OCI-LY7 (cell line): ENCODE measurements at regions not wholly inside any gene's neighbourhood (a gene's known extent, or its start where the extent isn't known, plus 50 kb on each side); places are given as distances from the start of the nearest gene placed in this dataset.

ENCODE experiments used
- EZH2phosphoT487 ChIP-seq: fragments of 200-600 bp; sonication (generic); IDR thresholded peaks from 2 replicates; pipeline ENCODE4 v1.6.1; 2018; ENCODE audit warnings: low read depth, borderline replicate concordance, mild to moderate bottlenecking, mixed run types, antibody characterized with exemption, low read length, moderate library complexity, mixed read lengths
- TF ChIP-seq, protein P1 (sequence below): fragments of 200-600 bp; sonication (generic); conservative IDR thresholded peaks from 2 replicates; pipeline ENCODE4 v1.5.1; 2014; ENCODE audit warnings: mild to moderate bottlenecking, antibody characterized with exemption, low read length, moderate library complexity, mixed read lengths

DNA sequence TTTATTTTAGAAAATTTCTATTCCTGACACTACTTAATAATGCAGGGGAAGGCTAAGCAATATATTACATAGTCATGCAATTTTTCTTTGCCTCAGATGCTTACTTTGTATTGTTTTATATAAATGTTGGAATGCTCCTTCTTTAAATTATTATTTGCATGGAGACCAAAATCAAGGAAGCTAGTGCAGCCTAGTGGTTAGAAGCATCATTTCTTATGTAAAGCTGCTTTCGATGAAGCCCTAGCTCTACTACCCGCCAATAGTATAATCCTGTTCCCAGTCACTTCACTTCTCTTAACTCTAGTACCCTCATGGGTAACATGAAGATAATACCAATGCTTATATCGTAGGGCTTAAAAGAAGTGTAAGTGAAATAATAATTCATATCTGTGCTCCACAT is 198.9 kb downstream of the LRATD1 start:
- TF ChIP-seq, protein P1, sequence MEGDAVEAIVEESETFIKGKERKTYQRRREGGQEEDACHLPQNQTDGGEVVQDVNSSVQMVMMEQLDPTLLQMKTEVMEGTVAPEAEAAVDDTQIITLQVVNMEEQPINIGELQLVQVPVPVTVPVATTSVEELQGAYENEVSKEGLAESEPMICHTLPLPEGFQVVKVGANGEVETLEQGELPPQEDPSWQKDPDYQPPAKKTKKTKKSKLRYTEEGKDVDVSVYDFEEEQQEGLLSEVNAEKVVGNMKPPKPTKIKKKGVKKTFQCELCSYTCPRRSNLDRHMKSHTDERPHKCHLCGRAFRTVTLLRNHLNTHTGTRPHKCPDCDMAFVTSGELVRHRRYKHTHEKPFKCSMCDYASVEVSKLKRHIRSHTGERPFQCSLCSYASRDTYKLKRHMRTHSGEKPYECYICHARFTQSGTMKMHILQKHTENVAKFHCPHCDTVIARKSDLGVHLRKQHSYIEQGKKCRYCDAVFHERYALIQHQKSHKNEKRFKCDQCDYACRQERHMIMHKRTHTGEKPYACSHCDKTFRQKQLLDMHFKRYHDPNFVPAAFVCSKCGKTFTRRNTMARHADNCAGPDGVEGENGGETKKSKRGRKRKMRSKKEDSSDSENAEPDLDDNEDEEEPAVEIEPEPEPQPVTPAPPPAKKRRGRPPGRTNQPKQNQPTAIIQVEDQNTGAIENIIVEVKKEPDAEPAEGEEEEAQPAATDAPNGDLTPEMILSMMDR: no peak
- TF ChIP-seq EZH2phosphoT487: no peak
